ENCODE measurements at regions not wholly inside any gene's neighbourhood (a gene's known extent, or its start where the extent isn't known, plus 50 kb on each side); places are given as distances from the start of the nearest gene placed in this dataset.

DNA sequence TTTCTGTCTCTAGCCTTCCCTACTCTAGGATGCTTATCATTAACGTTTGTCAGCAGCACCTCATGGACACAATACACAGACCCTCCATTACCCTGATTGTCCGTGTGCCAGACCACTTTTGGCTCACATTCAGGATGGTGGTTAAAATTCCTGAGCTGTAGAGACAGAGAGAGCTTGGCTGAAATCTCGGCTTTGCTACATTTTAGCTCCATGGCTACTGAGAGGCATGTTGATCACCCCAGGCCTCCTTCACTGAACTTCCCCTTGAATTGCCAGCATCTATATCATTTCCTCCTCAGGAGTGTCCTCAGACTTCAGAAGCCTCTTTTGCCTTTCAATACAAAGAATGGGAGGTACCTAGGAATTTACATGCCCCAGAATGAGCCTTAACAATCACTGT is 104.7 kb upstream of the ISL1 start:
- no peak for DNase-seq (ENCODE audit: low read depth)

- no peak for DNase-seq (ENCODE audit: low read depth)
Observed at GRCh38 chr5:51279983-51280706, 103.1 kb upstream of the ISL1 start.

DNA sequence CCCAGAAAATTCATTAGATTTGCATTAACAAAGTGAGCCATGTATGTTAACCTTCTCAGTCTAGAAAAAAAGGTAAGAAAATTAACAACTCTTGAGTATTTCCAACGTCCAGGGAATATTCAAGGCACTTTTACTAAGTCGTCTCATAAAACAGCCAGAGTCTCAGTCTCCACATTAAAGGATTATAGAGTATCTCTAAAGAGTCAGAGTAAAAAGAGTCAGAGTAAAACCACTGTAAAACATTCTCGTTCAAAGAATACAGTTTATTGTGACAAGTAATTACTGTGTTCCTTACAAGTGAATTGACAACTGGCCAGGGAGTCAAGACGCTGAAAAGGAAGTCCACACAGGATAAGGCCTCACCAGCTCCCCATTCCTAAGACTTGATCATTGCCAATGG is 97.2 kb upstream of the ISL1 start:
- no peak for DNase-seq (ENCODE audit: low read depth)

GRCh38 chr5:51302343-51302742 is 80.9 kb upstream of the ISL1 start:
- DNase-seq (ENCODE audit: low read depth) = no peak

DNA sequence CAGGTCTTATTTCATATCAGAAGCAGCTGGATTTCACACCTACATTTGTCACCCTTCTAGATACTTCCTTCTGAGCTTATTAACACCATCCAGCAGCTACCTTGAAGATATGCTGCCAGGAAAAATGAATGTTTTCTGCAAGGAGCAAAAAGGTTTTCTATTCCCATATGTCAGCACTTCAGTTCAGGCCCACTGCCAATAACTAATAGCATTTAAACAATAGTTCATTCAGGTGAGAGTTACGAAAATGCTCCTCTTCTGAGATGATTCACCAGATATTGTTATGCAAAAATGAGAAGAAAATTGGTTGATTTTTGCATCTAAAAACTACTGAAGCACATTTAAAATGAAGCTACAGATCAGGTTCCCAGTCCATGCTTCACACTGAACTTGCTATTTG is 56.4 kb upstream of the ISL1 start:
- no peak for DNase-seq (ENCODE audit: low read depth)
